HG03354 (cell line): ENCODE measurements at regions not wholly inside any gene's neighbourhood (a gene's known extent, or its start where the extent isn't known, plus 50 kb on each side); places are given as distances from the start of the nearest gene placed in this dataset.

ENCODE experiments used
- ATAC-seq: cut with Tn5 transposase; IDR thresholded peaks from one replicate; pipeline ENCODE4 v1.9.1; 2021; ENCODE audit warnings: mild to moderate bottlenecking; ENCODE audit not compliant: unreplicated experiment, poor library complexity, severe bottlenecking

DNA sequence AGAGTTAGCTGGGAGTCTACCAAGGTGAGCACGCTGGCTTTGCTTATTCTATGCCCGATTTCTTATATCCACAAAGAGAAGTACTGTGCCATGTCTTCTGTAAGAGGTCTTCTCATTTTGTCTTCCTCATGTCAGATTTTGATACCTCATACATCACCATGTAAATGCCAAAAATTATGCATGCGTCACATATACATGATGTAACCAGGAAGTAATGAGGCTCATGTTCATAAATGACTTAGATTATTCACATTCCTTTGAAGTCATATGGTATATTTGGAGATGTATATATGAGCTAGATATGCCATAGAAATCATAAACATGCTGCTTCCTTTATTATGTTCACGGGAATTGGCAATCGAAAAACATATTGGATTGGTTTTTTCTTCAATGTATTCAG, 97.7 kb upstream of the CELF2 start:
- no peak for ATAC-seq

DNA sequence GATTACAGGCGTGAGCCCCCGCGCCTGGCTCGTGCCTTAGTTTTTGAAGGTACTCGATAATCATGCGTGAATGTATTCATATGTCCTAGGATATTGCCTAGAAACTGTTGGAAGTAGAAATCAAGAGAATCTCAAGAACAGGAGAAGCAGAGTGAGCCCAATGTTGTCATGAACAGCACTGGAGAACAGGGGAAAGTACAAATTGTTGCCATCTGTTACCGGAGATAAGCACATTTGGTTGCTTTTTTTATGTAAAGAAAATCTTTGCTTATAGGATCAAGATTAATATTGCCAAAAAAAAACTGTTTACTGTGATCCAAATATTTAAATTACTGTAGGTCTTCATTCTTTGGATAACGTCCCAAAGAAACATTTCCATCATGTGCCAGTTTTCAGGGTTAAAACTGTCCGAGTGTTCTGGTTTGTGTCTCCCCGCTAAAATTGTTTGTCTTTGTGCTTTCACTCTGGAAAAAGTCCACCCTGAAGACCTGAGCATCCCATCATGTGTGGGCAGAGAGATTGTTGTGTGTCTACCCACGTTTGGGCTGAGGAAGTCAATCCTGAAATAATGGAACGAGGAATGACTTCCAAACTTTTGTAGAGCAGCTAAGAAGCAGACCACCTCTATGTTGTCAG, 95.7 kb upstream of the CELF2 start:
- ATAC-seq: no peak

DNA sequence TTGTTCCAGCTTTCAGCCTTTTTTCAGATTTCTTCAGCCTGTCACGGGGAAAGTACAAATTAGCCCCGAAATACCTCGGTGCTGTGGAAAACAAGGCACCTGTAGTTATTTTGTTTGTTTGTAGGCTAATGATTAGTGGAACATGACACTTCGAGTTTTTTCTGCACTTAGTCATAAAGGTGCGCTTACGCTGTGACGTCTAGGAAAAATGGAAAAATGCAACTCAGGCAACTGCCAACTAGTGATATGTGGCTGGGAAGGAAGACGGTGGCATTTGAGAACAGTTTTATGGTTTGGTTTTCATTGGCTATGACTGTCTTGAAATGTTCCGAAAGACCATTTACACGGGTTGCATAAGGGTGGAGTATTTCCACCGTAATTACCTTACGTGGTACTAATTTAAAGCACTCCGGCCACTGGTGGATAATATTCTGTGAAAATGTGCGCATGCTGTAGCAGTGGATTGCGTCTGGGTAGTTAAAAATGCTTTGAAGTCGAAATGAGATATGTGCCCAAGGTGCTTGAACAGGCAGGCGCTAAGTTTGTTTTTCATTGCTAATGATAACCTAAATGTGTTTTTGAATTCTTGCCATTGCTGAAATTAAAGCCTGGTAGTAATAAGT, 94.5 kb upstream of the CELF2 start:
- ATAC-seq: no peak

DNA sequence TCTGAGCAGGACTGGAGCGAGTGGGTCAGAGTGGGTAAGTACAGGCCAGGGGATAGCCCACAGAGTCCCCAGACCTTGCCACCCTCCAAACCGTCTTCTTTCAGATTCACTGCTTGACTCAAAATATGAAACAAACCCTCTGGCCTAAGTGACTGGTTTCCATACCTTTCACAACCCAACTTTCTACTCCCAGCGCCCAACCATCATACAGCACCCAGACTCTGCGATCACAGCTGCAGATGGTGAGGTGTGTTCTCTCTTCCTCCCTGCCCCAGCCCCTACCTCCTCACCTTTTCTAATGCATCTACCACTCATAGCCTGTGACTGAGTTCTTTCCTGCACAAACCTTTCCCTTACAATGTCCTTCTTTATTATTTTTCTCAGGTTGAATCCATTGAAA, 92.0 kb upstream of the CELF2 start:
- no peak for ATAC-seq

DNA sequence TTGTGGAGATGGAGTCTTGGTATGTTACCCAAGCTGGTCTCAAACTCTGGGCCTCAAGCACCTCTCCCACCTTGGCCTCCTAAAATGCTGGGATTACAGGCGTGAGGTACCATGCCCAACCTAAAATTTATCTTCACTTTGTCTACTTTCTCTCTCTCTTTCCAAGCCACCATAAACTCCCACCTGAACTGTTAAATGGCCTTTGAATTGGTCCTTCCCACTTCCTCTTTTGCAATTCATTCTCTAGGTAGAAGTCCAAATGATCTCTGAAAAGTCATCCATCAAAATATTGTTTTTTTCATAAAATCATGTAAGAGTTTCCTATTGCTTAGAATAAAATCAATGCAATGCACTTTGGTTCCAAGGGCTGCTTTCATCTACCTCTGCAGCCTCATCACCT, 90.1 kb upstream of the CELF2 start:
- ATAC-seq: no peak

DNA sequence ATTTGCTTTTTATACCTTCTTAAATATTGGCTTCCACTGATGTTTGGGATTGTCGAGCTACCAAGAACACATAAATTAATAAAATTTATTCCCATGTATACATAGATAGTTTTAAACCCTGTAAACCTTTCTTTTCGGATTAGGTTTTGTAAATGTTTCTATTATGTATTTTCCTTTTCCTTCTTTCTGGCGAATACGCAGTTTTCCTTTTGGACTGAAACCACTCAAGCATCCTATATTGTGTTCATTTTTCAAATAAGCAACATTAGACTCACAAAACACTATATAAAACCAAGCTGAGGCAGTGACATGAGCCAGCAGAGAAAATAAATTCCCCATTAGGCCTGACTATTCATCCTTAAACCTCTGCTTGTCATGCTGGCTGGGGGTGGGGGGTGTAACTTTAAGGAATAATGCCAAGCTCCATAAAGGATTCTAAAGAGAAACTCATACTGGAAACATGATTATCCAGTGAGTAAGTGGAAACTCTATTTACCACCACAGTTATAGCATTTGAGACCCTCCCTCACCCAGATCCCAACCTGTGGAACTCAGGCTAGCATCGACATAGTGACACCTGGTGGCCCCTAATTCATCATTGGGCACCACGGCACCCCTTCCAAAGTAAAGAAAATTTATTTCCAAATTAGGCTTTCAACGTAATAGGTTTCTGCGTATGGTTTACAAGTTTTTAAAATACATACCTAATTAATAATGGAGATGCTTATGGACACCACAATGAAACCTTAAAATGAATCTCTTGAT, 86.5 kb upstream of the CELF2 start:
- ATAC-seq: no peak

DNA sequence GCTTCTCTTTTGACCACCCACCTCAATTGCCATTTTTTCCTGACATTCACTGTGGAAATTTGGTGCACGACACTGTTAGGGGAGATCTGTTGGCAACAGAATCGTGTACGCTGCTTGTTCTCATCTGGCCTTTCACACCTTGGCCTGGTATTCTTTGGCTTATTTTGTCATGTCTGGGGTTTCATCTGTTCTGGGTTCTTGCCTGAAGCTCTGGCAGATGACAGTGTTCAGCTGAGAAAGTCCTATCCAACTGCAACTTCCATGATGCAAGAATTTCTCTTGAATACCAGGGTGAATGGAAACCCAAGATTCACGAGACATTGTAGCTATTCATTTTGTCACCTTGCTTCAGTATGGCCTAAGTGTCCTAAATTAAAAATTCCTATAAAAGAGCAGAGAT, 82.6 kb upstream of the CELF2 start:
- no peak for ATAC-seq

DNA sequence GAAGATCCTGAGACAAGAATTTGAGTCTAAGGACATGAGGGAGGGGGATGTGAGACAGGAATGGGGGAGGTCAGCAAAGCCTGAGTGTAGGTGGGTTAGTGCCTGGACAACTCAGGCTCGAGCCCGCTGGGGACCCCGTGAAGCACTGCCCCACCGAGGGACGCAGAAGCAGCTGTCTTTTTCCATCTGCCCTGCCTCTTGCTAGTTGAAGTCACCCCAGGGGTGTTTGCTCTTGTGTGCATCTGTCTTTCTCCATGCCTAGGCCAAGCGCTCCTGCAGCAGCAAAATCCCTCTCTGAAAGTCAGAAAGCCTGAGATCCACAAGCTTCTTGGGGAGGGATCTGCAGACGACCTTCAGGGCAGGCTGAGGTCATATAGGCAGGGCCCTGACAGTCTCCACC, 79.0 kb upstream of the CELF2 start:
- ATAC-seq: no peak

DNA sequence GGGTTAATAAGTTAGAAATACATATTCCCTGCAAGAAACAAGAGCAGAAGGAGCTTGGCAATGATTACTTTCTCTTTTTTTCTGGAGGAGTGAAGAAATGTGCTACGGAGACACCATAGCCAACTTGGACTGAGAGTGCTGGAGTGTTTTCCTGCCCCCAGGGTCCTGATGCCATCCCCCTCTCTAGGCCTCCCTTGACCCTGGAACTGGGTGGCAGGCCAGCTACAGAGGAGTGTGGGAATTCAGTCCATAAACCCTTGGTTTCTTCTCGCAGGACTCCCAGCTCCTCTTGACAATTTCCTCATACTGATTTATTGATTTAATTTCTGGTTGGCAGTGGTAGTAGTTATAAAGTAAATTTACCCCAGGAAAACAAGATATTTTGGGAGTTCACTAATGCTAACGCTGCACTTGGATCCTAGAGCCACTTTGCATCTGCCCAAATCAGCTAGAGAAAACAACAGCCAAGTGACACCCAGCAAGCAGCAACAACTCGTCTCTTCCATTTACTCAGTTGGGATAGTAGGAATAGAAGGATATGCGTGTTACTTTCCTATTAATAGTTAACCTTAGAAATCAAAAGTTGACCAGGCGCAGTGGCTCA, 76.4 kb upstream of the CELF2 start:
- ATAC-seq: no peak

DNA sequence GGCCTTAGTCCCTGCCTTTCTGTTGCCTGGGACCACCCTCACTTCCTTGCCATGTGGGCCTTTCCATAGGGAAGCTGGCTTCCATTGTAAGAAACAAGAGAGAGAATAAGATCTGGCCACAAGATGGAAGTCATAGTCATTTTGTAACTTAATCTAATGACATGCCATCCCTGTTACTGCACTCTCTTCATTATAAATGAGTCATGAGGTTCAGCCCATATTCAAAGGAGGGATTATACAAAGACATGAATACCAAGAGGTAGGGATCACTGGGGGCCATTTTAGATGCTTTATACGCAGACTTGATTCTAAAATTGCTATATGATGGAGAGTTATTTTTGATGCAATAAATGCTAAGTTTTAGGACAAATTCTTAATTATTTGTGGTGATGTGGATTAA, 75.2 kb upstream of the CELF2 start:
- ATAC-seq: no peak

DNA sequence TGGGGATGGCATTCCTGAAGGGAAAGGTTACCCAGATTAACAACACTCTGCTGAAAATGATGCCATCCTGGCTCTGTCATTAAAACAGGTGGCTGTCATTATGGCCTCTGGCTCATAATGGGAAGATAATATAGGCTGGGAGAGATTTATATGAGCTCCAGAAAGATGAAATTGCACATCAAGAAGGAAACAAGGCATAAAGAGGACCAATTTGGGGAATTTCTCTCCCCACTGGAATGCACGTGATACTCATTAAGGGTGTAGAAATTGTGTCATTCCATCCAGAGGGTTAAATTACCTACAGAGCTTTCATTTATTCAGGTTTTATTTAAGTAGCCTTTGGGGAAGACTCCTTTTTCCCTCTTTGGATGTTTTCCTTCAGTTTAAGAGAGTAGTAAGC, 71.6 kb upstream of the CELF2 start:
- no peak for ATAC-seq

DNA sequence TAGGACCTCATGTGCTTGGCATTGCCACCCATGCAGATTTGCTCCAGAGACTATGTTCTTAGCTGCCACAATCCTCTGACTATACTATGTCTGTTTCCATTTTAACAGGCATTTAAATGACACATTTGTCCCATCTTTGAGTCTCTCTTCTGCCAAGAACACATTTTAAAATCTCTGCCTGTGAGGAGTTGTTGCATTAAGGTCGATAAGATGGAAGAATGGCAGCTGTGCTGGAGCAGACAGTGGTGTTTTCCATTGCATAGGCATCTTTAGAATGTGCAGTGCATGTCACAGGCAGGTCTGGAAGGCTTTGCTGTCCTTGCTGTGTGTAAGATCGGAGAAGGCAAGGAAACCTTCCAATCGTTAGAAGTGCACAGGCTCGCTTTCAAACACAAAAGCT, 70.9 kb upstream of the CELF2 start:
- ATAC-seq: no peak

DNA sequence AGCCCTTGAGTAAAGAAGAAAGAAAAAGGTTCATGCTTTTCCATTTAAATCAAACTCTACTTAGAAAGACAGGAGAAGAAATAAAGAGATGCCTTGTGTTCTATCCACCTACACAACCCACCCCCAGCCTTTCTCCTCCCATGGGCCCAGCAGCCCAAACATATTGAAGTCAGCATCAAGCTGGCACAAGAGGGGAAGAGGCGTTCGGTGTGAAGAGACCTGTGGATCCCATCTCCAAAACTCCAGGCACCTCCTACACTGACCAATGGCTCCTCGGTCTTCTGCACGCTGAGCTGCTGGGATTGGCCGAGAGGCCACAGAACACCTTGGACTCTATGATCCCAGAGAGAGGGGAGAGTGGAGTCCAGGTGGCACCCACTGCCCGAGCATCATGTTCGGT, 66.0 kb upstream of the CELF2 start:
- no peak for ATAC-seq

DNA sequence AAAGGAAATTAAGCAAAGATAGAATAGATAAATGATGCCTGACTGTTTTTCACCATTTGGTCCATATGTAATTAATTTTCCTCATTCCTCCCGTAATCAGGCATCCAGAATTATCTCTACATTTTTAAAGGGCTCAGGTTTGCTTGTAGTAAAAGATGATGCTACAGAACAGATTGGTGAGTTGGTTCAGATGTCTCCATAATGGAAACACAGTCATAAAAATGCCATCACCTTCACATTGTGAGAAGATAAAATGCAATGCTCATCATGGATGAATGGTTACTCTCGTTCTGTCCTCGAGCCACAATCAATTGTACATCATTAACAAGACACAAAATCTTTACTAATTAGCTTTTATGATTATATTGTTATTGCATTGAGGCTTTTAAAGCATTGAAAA, 64.9 kb upstream of the CELF2 start:
- no peak for ATAC-seq

DNA sequence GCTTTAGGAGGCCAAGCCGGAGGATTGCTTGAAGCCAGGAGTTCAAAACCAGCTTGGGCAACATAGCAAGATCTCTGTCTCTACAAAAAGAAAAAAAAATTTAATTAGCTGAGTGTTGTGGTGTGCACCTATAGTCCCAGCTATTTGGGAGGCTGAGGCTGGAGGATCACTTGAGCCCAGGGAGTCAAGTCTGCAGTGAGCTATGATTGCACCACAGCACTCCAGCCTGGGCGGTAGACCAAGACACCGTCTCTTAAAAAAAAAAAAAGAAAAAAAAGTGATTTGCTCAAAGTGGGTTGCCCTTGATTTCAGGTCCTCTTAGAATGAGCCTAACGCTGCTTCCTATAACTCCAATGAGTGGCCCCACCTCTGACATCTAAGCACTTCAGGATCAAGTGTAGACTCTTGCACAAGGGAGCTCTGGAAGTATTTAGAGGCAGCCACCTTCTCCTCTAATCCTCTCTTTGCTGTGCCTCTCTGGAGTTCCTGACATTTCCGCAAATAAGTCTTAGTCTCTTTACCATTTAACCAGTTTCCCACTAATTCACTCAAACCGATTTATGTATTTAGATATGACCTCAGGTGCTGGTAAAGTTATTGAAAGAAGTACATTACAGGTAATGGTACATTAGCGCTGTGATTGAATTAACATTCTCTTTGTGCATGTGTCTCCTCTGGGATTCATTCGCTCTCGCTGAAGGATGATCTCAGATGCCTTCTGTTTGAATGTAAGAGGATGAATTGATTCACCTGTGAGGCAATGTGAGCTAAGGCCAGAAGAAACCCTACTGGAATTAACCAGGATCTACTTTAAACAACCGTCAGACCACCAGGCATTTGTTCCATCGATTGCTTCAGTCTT, 60.8 kb upstream of the CELF2 start:
- ATAC-seq: no peak

DNA sequence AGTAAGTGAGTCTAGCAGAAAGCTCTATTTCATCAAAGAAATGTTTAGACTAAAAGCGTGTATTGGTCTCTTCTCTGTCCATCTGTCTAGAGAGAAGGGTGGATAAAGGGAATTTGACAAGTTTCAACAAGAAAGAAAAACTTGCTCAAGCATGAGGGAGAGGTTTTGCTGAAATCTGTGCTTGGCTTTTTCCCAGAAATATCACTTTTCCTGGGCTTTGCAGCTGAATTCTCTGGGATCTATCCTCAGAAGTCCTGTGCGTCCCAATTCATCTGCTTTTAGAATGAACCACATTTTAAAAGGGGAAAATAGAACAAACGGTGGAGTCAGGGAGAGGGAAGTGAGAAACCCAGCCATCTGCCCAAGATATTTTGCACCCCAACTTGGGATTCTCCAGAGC, 59.6 kb upstream of the CELF2 start:
- no peak for ATAC-seq

DNA sequence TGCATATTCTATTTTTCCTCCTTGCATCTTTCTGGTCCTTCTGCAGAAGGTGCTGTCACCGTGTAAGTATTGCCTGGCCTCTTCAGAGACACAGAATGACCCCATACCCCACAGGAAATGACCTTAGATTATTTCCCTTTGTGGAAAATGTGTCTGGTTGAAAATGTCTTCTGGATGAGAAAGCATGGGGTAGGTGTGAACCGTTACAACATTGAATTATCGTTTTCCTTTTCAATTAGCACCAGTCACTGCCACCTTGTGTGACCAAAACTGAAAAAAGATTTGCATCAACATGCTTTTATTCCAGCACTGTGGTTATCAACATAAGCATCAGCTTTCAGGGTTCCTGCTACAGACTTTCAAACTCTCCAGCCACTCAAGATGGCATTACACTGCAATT, 58.0 kb upstream of the CELF2 start:
- ATAC-seq: no peak

DNA sequence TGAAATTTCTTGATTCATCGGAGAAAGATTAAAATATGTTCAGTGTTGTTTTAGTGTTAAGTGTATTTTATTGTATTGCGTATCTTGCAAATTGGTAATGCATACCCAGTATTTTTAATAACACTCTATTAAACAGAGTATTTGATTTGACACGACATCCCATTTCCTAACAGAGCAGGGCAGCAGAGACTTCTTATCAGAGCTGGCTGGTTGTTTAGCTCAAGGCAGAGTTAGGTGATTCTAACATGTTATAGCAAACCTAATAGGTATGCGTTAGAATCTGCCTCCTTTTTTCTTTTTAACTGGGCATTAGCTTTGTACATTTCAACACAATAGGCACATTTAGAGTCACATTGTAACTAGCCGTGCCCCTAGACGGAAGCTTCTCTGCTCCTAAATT, 57.1 kb upstream of the CELF2 start:
- no peak for ATAC-seq

DNA sequence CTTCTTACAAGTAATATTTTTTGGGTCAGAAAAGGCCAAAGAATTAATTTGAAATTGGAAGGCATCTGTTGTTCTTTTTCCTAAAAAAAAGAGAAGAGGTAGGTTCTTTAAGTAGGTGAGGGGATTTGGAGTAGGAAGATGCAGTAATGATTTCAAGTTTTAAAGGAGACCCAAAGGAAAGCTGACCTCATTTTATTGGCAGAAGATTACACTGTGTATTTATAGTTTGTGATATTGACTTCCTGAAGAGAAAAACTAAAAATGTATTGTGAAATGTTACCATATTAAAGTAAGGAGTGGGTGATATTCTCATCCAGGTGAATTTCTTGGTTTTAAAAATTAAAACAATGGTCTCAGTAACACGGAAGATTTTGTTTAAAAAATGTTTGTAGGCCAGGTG, 56.6 kb upstream of the CELF2 start:
- no peak for ATAC-seq

DNA sequence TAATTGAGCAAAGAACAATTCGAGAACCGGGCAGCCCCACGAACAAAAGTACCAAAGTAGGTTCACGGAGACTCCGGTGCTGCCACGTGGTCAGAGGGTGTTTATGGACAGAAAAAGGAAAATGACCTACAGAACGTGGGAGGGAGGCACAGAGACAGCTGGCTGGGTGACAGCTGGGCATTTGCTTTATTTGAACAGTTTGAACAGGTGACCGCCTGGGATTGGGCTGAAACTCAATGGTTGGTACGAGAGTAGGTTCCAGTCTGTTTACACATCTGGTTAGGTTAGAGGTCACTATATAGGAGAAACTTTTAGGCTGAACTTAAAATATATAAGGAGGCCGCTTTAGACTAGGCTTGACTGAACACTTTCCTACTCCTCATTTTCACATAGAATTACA, 50.6 kb upstream of the CELF2 start:
- no peak for ATAC-seq
